Sigmoid colon (tissue), 6 donors: ENCODE measurements at regions not wholly inside any gene's neighbourhood (a gene's known extent, or its start where the extent isn't known, plus 50 kb on each side); places are given as distances from the start of the nearest gene placed in this dataset.

Experiments used
- DNase-seq: peaks from one replicate; pipeline ENCODE4 v3.0.0-alpha.2; 2019
- H3K27ac ChIP-seq, 4 donors: fragments of 200-600 bp; sonication (generic); one replicate each; pipeline ENCODE4 v1.5.1; 2016 to 2019; ENCODE audit warnings: mild to moderate bottlenecking in 1 of 4
- H3K27me3 ChIP-seq, 3 donors: fragments of 200-600 bp; sonication (generic); one replicate each; pipeline ENCODE4 v1.5.1; 2019; ENCODE audit warnings: mild to moderate bottlenecking in 1 of 3
- H3K36me3 ChIP-seq, 4 donors: fragments of 200-600 bp; sonication (generic); one replicate each; pipeline ENCODE4 v1.5.1; 2016 to 2019
- H3K4me1 ChIP-seq, 4 donors: fragments of 200-600 bp; sonication (generic); one replicate each; pipeline ENCODE4 v1.5.1; 2017 to 2019
- H3K4me3 ChIP-seq, 4 donors: fragments of 200-600 bp; sonication (generic); one replicate each; pipeline ENCODE4 v1.5.1; 2017 to 2019; ENCODE audit warnings: mild to moderate bottlenecking in 2 of 4, moderate library complexity in 1 of 4
- H3K9me3 ChIP-seq, 4 donors: fragments of 200-600 bp in 3 of 4; sonication (generic) in 3 of 4; one replicate each; pipeline versions ENCODE4 v1.5.1 to v1.6.1; 2013 to 2019
- CTCF ChIP-seq, 4 experiments: fragments of 450-650 bp in 3 of 4; fragments of 200-600 bp in 1 of 4; IDR thresholded peaks; one replicate each; pipeline ENCODE4 v1.5.1; 2016 to 2019; ENCODE audit warnings: antibody characterized with exemption in 4 of 4, mild to moderate bottlenecking in 3 of 4, moderate library complexity in 2 of 4
- EP300 ChIP-seq, 4 donors: sonication (generic); formaldehyde crosslinking; IDR thresholded peaks; one replicate each; pipeline ENCODE4 v1.6.1; 2017; ENCODE audit warnings: antibody characterized with exemption in 4 of 4
- POLR2A ChIP-seq, 2 donors: fragments of 450-650 bp; IDR thresholded peaks; one replicate each; pipeline ENCODE4 v1.6.1; 2016; ENCODE audit warnings: antibody characterized with exemption in 2 of 2, mild to moderate bottlenecking in 2 of 2, moderate library complexity in 2 of 2
- POLR2AphosphoS5 ChIP-seq, 4 donors: sonication (generic); formaldehyde crosslinking; IDR thresholded peaks; one replicate each; pipeline ENCODE4 v1.6.1; 2017; ENCODE audit warnings: antibody characterized with exemption in 4 of 4
- WGBS, 2 donors: extraction: QIAGEN DNeasy Blood & Tissue Kit; methylation state at CpG; one replicate each; pipeline ENCODE4 v1.1.7; 2013; 5-methylcytosine and 5-hydroxymethylcytosine counted together
- intact Hi-C: fragments of 100-400 bp; cut with DNase I; formaldehyde crosslinking; loops from one replicate; pipeline ENCODE4 v1.15.1; 2023
- donor health status: healthy with polysubstance abuse.
- donor health status: healthy.

GRCh38 chr7:41869997-41870396 is 167.1 kb upstream of the INHBA start:
- Histone ChIP-seq H3K27me3 (no peaks in the 10 kb centered on the region), H3K27ac (no peak overlapping the region), H3K4me1 (no peaks in the 10 kb centered on the region), H3K36me3 (no peaks in the 10 kb centered on the region), H3K9me3 (peaks cover 0 to 4% (median 0%) of the 10 kb centered on the region in 4 donors), H3K4me3 (no peak overlapping the region)
- WGBS, 2 donors, result 38 to 68% methylated on average over 4 of the region's 4 CpGs
- no peak for DNase-seq
- TF ChIP-seq CTCF (IDR thresholded peaks at IDR 0.05) (no peak), POLR2A (IDR thresholded peaks at IDR 0.05) (no peak), POLR2AphosphoS5 (IDR thresholded peaks at IDR 0.05) (no peak), EP300 (IDR thresholded peaks at IDR 0.05) (no peak)
- intact Hi-C loops, result no loop called here

- H3K36me3 ChIP-seq, result no peaks in the 10 kb centered on the region
- H3K27me3 ChIP-seq, result no peaks in the 10 kb centered on the region
- DNase-seq, result no peak
- peaks cover 0 to 4% (median 0%) of the 10 kb centered on the region in 4 donors for H3K9me3 ChIP-seq
- intact Hi-C loops, result no loop called here
- no peak overlapping the region for H3K4me3 ChIP-seq
- TF ChIP-seq POLR2AphosphoS5 (IDR thresholded peaks at IDR 0.05) (no peak), EP300 (IDR thresholded peaks at IDR 0.05) (no peak), POLR2A (IDR thresholded peaks at IDR 0.05) (no peak), CTCF (IDR thresholded peaks at IDR 0.05) (no peak)
- no peak overlapping the region for H3K27ac ChIP-seq
- 81 to 83% methylated on average over 3 of the region's 3 CpGs for WGBS, 2 donors
- no peaks in the 10 kb centered on the region for H3K4me1 ChIP-seq
Observed at GRCh38 chr7:41869596-41869995, 166.7 kb upstream of the INHBA start.

- H3K9me3 ChIP-seq, result peaks cover 0 to 4% (median 0%) of the 10 kb centered on the region in 4 donors
- TF ChIP-seq EP300 (IDR thresholded peaks at IDR 0.05) (no peak), POLR2AphosphoS5 (IDR thresholded peaks at IDR 0.05) (no peak), CTCF (IDR thresholded peaks at IDR 0.05) (no peak), POLR2A (IDR thresholded peaks at IDR 0.05) (no peak)
- no peak for DNase-seq
- H3K27me3 ChIP-seq, result no peaks in the 10 kb centered on the region
- intact Hi-C loops, result no loop called here
- no peaks in the 10 kb centered on the region for H3K36me3 ChIP-seq
- no peak overlapping the region for H3K27ac ChIP-seq
- no peak overlapping the region for H3K4me3 ChIP-seq
- H3K4me1 ChIP-seq, result no peaks in the 10 kb centered on the region
Observed at GRCh38 chr7:41869091-41869490, 166.2 kb upstream of the INHBA start.

- H3K9me3 ChIP-seq, result peaks cover 0 to 4% (median 1%) of the 10 kb centered on the region in 4 donors
- intact Hi-C loops, result no loop called here
- WGBS, 2 donors, result 63 to 64% methylated on average over 2 of the region's 2 CpGs
- H3K36me3 ChIP-seq, result no peaks in the 10 kb centered on the region
- H3K4me1 ChIP-seq, result no peaks in the 10 kb centered on the region
- TF ChIP-seq POLR2A (IDR thresholded peaks at IDR 0.05), result no peak
- no peaks in the 10 kb centered on the region for H3K27me3 ChIP-seq
- no peak overlapping the region for H3K27ac ChIP-seq
- H3K4me3 ChIP-seq, result no peak overlapping the region
- no peak for DNase-seq
Observed at GRCh38 chr7:41867639-41868280, 164.9 kb upstream of the INHBA start.

GRCh38 chr7:41862261-41862660 is 159.4 kb upstream of the INHBA start:
- 66 to 79% methylated on average over 2 of the region's 2 CpGs for WGBS, 2 donors
- no peak for TF ChIP-seq POLR2AphosphoS5 (IDR thresholded peaks at IDR 0.05)
- Histone ChIP-seq H3K4me1 (no peaks in the 10 kb centered on the region), H3K27me3 (no peaks in the 10 kb centered on the region), H3K27ac (no peak overlapping the region), H3K4me3 (no peak overlapping the region), H3K36me3 (no peaks in the 10 kb centered on the region), H3K9me3 (peaks cover 0 to 4% (median 1%) of the 10 kb centered on the region in 4 donors)
- intact Hi-C loops, result no loop called here
- DNase-seq, result no peak

GRCh38 chr7:41861642-41862041 is 158.8 kb upstream of the INHBA start:
- intact Hi-C loops, result no loop called here
- TF ChIP-seq EP300 (IDR thresholded peaks at IDR 0.05), result no peak
- no peak for TF ChIP-seq CTCF (IDR thresholded peaks at IDR 0.05)
- no peak for TF ChIP-seq POLR2A (IDR thresholded peaks at IDR 0.05)
- TF ChIP-seq POLR2AphosphoS5 (IDR thresholded peaks at IDR 0.05), result no peak

More at GRCh38 chr7:41861642-41862041, 158.8 kb upstream of the INHBA start:
- Histone ChIP-seq H3K4me3 (no peak overlapping the region), H3K4me1 (no peaks in the 10 kb centered on the region), H3K36me3 (no peaks in the 10 kb centered on the region), H3K27ac (no peak overlapping the region), H3K27me3 (no peaks in the 10 kb centered on the region), H3K9me3 (peaks cover 0 to 4% (median 1%) of the 10 kb centered on the region in 4 donors)
- 53 to 83% methylated on average over 3 of the region's 3 CpGs for whole genome bisulfite sequencing, 2 donors
- no peak for DNase-seq
